SK-N-SH (cell line): ENCODE measurements at regions not wholly inside any gene's neighbourhood (a gene's known extent, or its start where the extent isn't known, plus 50 kb on each side); places are given as distances from the start of the nearest gene placed in this dataset.

Experiments
- CTCF ChIA-PET: fragments of 300-600, 350-600 bp; formaldehyde crosslinking; extraction: SDS; loops from one replicate; lab custom pipeline; 2021; lab: Yijun Ruan, JAX
- POLR2A ChIA-PET: fragments of 350-600 bp; sonication (Branson Sonifier 250); formaldehyde crosslinking; extraction: SDS; loops from one replicate; lab custom pipeline; 2020; ENCODE audit warnings: antibody characterized with exemption, inconsistent platforms; lab: Yijun Ruan, JAX
- DNase-seq: peaks from one replicate; pipeline ENCODE4 v3.0.0; 2012
- H2AFZ ChIP-seq: fragments of 200-600 bp; sonication (generic); 2 replicates; pipeline ENCODE4 v1.8.1; 2016; ENCODE audit warnings: antibody characterized with exemption, mild to moderate bottlenecking, low read depth
- H3F3A ChIP-seq: fragments of 200-600 bp; sonication (generic); replicated peaks from 2 replicates; pipeline ENCODE3; 2016; ENCODE audit warnings: antibody characterized with exemption, mild to moderate bottlenecking; ENCODE audit not compliant: insufficient read depth
- H3K27ac ChIP-seq, 2 experiments: fragments of 200-500 bp in 1 of 2; fragments of 200-600 bp in 1 of 2; sonication (Bioruptor generic) in 1 of 2; sonication (generic), shearing (Covaris generic) in 1 of 2; 2 replicates each; pipeline versions ENCODE4 v1.5.1 to v1.6.1; 2014 to 2016; ENCODE audit warnings: low read depth in 2 of 2, inconsistent platforms in 1 of 2, low read length in 1 of 2, mild to moderate bottlenecking in 1 of 2, mixed read lengths in 1 of 2
- H3K27me3 ChIP-seq: fragments of 200-600 bp; sonication (generic), shearing (Covaris generic); 2 replicates; pipeline ENCODE4 v1.6.1; 2016; ENCODE audit warnings: mixed run types; ENCODE audit not compliant: insufficient read depth
- H3K36me3 ChIP-seq, 2 experiments: fragments of 200-500 bp in 1 of 2; fragments of 200-600 bp in 1 of 2; sonication (Bioruptor generic) in 1 of 2; sonication (generic) in 1 of 2; replicated peaks in 1 of 2; 2 replicates each; pipeline versions ENCODE3 to v1.5.1; 2014 to 2016; ENCODE audit warnings: low read length in 1 of 2, mild to moderate bottlenecking in 1 of 2; ENCODE audit not compliant: insufficient read depth in 2 of 2, control insufficient read depth in 1 of 2
- H3K4me1 ChIP-seq, 2 experiments: fragments of 200-500 bp in 1 of 2; fragments of 200-600 bp in 1 of 2; sonication (Bioruptor generic) in 1 of 2; sonication (generic), shearing (Covaris generic) in 1 of 2; 2 replicates each; pipeline versions ENCODE4 v1.5.1 to v1.6.1; 2014 to 2016; ENCODE audit warnings: low read depth in 1 of 2, low read length in 1 of 2, mixed run types in 1 of 2; ENCODE audit not compliant: insufficient read depth in 2 of 2, control insufficient read depth in 1 of 2
- H3K4me2 ChIP-seq: fragments of 200-600 bp; sonication (generic), shearing (Covaris generic); 2 replicates; pipeline ENCODE4 v1.6.1; 2017; ENCODE audit warnings: mixed run types
- H3K4me3 ChIP-seq, 2 experiments: fragments of 200-500 bp in 1 of 2; fragments of 200-600 bp in 1 of 2; sonication (Bioruptor generic) in 1 of 2; sonication (generic), shearing (Covaris generic) in 1 of 2; 2 replicates each; pipeline versions ENCODE4 v1.5.1 to v1.8.1; 2014 to 2016; ENCODE audit warnings: low read depth in 2 of 2, inconsistent platforms in 1 of 2, low read length in 1 of 2, mild to moderate bottlenecking in 1 of 2, mixed read lengths in 1 of 2, moderate library complexity in 1 of 2
- H3K79me2 ChIP-seq: fragments of 200-600 bp; sonication (generic); 2 replicates; pipeline ENCODE4 v1.8.1; 2017; ENCODE audit warnings: mild to moderate bottlenecking; ENCODE audit not compliant: insufficient read depth
- H3K9ac ChIP-seq: fragments of 200-600 bp; sonication (generic); 2 replicates; pipeline ENCODE4 v1.6.1; 2017; ENCODE audit warnings: mixed run types
- H3K9me2 ChIP-seq: fragments of 200-600 bp; sonication (generic); 2 replicates; pipeline ENCODE4 v1.6.1; 2017; ENCODE audit warnings: mixed run types
- H3K9me3 ChIP-seq: fragments of 200-600 bp; sonication (generic); 2 replicates; pipeline ENCODE4 v1.6.1; 2017; ENCODE audit warnings: mixed run types, mild to moderate bottlenecking, moderate library complexity
- H4K20me1 ChIP-seq: fragments of 200-600 bp; sonication (generic); 2 replicates; pipeline ENCODE4 v1.6.1; 2017; ENCODE audit warnings: mild to moderate bottlenecking, mixed run types; ENCODE audit not compliant: insufficient read depth
- ELF1 ChIP-seq: IDR thresholded peaks from 2 replicates; pipeline ENCODE4 v1.4.0; 2012
- EP300 ChIP-seq, 2 experiments: IDR thresholded peaks; 2 replicates each; pipeline versions ENCODE4 v1.4.0 to v1.6.1; 2012; ENCODE audit warnings: borderline replicate concordance in 1 of 2, low read depth in 1 of 2, low read length in 1 of 2
- EZH2phosphoT487 ChIP-seq: fragments of 200-600 bp; sonication (generic); IDR thresholded peaks from 2 replicates; pipeline ENCODE4 v1.6.1; 2017; ENCODE audit warnings: low read depth, mixed run types, mild to moderate bottlenecking, antibody characterized with exemption, moderate library complexity, borderline replicate concordance
- FOSL2 ChIP-seq: IDR thresholded peaks from 2 replicates; pipeline ENCODE4 v1.4.0; 2012; ENCODE audit warnings: low read depth, mild to moderate bottlenecking, moderate library complexity, borderline replicate concordance
- GABPA ChIP-seq: IDR thresholded peaks from 2 replicates; pipeline ENCODE4 v1.4.0; 2012; ENCODE audit warnings: low read depth, mild to moderate bottlenecking
- GATA2 ChIP-seq: sonication (generic); formaldehyde crosslinking; IDR thresholded peaks from 2 replicates; pipeline ENCODE4 v1.5.0; 2020; ENCODE audit warnings: mild to moderate bottlenecking, missing genetic modification reagents
- JUND ChIP-seq: IDR thresholded peaks from 2 replicates; pipeline ENCODE4 v1.4.0; 2012
- MAX ChIP-seq: IDR thresholded peaks from 2 replicates; pipeline ENCODE4 v1.4.0; 2012; ENCODE audit warnings: low read depth
- MEF2A ChIP-seq: IDR thresholded peaks from 2 replicates; pipeline ENCODE4 v1.4.0; 2012; ENCODE audit warnings: low read depth, borderline replicate concordance
- MXI1 ChIP-seq: IDR thresholded peaks from 2 replicates; pipeline ENCODE4 v1.6.1; 2012; ENCODE audit warnings: mild to moderate bottlenecking, low read depth, low read length, improper control_type of control experiment
- RXRA ChIP-seq: IDR thresholded peaks from 2 replicates; pipeline ENCODE4 v1.4.0; 2012; ENCODE audit warnings: low read depth, mild to moderate bottlenecking, borderline replicate concordance
- SMC3 ChIP-seq: IDR thresholded peaks from 2 replicates; pipeline ENCODE4 v1.6.1; 2012; ENCODE audit warnings: low read depth, low read length, improper control_type of control experiment
- TCF12 ChIP-seq: IDR thresholded peaks from 2 replicates; pipeline ENCODE4 v1.4.0; 2012
- TEAD4 ChIP-seq: IDR thresholded peaks from 2 replicates; pipeline ENCODE4 v1.4.0; 2012; ENCODE audit warnings: mild to moderate bottlenecking, borderline replicate concordance; ENCODE audit not compliant: insufficient read depth
- USF1 ChIP-seq: IDR thresholded peaks from 2 replicates; pipeline ENCODE4 v1.4.0; 2012; ENCODE audit warnings: low read depth, borderline replicate concordance
- USF2 ChIP-seq: fragments of 150-350 bp; IDR thresholded peaks from 2 replicates; pipeline ENCODE4 v1.6.1; 2017; ENCODE audit warnings: antibody characterized with exemption, low read length, low read depth, borderline replicate concordance
- TF ChIP-seq, protein P1 (sequence below): IDR thresholded peaks from 2 replicates; pipeline ENCODE4 v1.4.0; 2012; ENCODE audit warnings: low read depth, borderline replicate concordance
- TF ChIP-seq, protein P2 (sequence below): IDR thresholded peaks from 2 replicates; pipeline ENCODE4; 2012
- TF ChIP-seq, protein P3 (sequence below): IDR thresholded peaks from 2 replicates; pipeline ENCODE4 v1.6.1; 2012; ENCODE audit warnings: mild to moderate bottlenecking, low read depth, low read length, moderate library complexity
- TF ChIP-seq, protein P4 (sequence below): fragments of 150-350 bp; IDR thresholded peaks from 2 replicates; pipeline ENCODE4 v1.6.1; 2016; ENCODE audit warnings: mild to moderate bottlenecking, low read depth, low read length

GRCh38 chr10:108338146-108338545 lies 1173.6 kb upstream of the SORCS1 start (continued):
- no peak for TF ChIP-seq GABPA
- no peak for TF ChIP-seq TCF12
- no peak for TF ChIP-seq ELF1
- no peak for TF ChIP-seq MAX
- TF ChIP-seq, all 33 proteins: peak for 0

DNA sequence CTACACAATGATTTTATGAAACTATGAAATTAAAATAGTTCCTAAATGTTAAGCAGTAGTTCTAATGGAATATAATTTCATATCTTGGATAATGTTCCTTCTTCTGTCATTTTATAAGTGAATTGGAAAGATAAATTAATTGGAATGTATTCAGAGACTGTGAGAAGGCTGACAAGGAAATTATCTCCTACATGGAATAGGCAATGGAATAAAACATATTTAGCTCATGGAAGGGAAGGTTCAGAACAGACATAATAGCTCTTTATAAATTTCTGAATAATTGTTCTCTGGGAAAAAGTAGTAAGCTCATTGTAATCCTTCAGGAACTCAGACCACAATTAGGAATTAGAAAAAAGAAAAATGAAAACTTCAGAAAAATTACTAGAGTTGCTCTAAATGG lies 1172.3 kb upstream of the SORCS1 start:
- Histone ChIP-seq H3K9ac (no peak overlapping the region), H3K4me3 (no peak overlapping the region), H3K27ac (no peak overlapping the region), H3K27me3 (no peaks in the 10 kb centered on the region), H3F3A (no peaks in the 10 kb centered on the region), H3K79me2 (no peaks in the 10 kb centered on the region), H3K9me3 (no peaks in the 10 kb centered on the region), H3K9me2 (no peaks in the 10 kb centered on the region), H3K4me1 (no peaks in the 10 kb centered on the region), H2AFZ (no peak overlapping the region), H3K4me2 (no peak overlapping the region), H4K20me1 (no peaks in the 10 kb centered on the region), H3K36me3 (no peaks in the 10 kb centered on the region)
- TF ChIP-seq TCF12 (no peak), USF2 (no peak), TEAD4 (no peak), EZH2phosphoT487 (no peak), JUND (no peak), EP300 (IDR thresholded peaks at IDR 0.05; ENCODE audit: borderline replicate concordance in 1 of 2, low read depth in 1 of 2, low read length in 1 of 2) (no peak), GATA2 (CRISPR knock-in tag) (no peak), FOSL2 (no peak), MAX (no peak), RXRA (no peak), MXI1 (no peak), GABPA (no peak), MEF2A (no peak), SMC3 (no peak), USF1 (no peak)
- TF ChIP-seq, protein P1, sequence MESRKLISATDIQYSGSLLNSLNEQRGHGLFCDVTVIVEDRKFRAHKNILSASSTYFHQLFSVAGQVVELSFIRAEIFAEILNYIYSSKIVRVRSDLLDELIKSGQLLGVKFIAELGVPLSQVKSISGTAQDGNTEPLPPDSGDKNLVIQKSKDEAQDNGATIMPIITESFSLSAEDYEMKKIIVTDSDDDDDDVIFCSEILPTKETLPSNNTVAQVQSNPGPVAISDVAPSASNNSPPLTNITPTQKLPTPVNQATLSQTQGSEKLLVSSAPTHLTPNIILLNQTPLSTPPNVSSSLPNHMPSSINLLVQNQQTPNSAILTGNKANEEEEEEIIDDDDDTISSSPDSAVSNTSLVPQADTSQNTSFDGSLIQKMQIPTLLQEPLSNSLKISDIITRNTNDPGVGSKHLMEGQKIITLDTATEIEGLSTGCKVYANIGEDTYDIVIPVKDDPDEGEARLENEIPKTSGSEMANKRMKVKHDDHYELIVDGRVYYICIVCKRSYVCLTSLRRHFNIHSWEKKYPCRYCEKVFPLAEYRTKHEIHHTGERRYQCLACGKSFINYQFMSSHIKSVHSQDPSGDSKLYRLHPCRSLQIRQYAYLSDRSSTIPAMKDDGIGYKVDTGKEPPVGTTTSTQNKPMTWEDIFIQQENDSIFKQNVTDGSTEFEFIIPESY, result no peak
- TF ChIP-seq, protein P2, sequence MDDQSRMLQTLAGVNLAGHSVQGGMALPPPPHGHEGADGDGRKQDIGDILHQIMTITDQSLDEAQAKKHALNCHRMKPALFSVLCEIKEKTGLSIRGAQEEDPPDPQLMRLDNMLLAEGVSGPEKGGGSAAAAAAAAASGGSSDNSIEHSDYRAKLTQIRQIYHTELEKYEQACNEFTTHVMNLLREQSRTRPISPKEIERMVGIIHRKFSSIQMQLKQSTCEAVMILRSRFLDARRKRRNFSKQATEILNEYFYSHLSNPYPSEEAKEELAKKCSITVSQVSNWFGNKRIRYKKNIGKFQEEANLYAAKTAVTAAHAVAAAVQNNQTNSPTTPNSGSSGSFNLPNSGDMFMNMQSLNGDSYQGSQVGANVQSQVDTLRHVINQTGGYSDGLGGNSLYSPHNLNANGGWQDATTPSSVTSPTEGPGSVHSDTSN, result no peak
- TF ChIP-seq, protein P3, sequence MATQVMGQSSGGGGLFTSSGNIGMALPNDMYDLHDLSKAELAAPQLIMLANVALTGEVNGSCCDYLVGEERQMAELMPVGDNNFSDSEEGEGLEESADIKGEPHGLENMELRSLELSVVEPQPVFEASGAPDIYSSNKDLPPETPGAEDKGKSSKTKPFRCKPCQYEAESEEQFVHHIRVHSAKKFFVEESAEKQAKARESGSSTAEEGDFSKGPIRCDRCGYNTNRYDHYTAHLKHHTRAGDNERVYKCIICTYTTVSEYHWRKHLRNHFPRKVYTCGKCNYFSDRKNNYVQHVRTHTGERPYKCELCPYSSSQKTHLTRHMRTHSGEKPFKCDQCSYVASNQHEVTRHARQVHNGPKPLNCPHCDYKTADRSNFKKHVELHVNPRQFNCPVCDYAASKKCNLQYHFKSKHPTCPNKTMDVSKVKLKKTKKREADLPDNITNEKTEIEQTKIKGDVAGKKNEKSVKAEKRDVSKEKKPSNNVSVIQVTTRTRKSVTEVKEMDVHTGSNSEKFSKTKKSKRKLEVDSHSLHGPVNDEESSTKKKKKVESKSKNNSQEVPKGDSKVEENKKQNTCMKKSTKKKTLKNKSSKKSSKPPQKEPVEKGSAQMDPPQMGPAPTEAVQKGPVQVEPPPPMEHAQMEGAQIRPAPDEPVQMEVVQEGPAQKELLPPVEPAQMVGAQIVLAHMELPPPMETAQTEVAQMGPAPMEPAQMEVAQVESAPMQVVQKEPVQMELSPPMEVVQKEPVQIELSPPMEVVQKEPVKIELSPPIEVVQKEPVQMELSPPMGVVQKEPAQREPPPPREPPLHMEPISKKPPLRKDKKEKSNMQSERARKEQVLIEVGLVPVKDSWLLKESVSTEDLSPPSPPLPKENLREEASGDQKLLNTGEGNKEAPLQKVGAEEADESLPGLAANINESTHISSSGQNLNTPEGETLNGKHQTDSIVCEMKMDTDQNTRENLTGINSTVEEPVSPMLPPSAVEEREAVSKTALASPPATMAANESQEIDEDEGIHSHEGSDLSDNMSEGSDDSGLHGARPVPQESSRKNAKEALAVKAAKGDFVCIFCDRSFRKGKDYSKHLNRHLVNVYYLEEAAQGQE, result no peak
- TF ChIP-seq, protein P4, sequence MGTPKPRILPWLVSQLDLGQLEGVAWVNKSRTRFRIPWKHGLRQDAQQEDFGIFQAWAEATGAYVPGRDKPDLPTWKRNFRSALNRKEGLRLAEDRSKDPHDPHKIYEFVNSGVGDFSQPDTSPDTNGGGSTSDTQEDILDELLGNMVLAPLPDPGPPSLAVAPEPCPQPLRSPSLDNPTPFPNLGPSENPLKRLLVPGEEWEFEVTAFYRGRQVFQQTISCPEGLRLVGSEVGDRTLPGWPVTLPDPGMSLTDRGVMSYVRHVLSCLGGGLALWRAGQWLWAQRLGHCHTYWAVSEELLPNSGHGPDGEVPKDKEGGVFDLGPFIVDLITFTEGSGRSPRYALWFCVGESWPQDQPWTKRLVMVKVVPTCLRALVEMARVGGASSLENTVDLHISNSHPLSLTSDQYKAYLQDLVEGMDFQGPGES, result no peak
- DNase-seq, result no peak
- ChIA-PET POLR2A (no interaction called here), CTCF (no interaction called here)
